ENCODE measurements at regions not wholly inside any gene's neighbourhood (a gene's known extent, or its start where the extent isn't known, plus 50 kb on each side); places are given as distances from the start of the nearest gene placed in this dataset.

DNA sequence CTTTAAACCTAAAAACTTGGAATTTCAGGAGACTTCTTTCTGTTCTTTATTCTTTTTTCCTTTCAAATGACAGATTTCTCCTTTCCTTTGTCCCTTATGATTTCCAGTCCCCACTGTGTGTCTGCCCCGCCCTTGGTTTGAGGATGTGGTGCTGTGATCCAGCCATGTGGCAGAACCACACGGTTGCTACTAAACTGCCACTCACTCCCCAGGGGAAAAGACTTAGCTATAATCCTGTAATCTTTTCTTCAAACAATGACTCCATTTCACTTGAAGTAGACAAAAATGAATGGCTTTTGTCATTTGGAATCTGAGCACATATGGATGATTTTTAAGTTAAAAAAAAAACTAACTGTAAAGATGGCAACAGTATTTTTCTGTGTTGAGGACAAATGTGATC is 76.2 kb upstream of the STAM2 start:
- no peak overlapping the region for H3K4me3 ChIP-seq
- no peaks in the 10 kb centered on the region for H3K36me3 ChIP-seq
- H3K4me1 ChIP-seq = no peaks in the 10 kb centered on the region
- H3K27ac ChIP-seq = no peak overlapping the region
- no peak for TF ChIP-seq POLR2A (IDR thresholded peaks at IDR 0.05)
- TF ChIP-seq, protein P1, sequence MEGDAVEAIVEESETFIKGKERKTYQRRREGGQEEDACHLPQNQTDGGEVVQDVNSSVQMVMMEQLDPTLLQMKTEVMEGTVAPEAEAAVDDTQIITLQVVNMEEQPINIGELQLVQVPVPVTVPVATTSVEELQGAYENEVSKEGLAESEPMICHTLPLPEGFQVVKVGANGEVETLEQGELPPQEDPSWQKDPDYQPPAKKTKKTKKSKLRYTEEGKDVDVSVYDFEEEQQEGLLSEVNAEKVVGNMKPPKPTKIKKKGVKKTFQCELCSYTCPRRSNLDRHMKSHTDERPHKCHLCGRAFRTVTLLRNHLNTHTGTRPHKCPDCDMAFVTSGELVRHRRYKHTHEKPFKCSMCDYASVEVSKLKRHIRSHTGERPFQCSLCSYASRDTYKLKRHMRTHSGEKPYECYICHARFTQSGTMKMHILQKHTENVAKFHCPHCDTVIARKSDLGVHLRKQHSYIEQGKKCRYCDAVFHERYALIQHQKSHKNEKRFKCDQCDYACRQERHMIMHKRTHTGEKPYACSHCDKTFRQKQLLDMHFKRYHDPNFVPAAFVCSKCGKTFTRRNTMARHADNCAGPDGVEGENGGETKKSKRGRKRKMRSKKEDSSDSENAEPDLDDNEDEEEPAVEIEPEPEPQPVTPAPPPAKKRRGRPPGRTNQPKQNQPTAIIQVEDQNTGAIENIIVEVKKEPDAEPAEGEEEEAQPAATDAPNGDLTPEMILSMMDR (IDR thresholded peaks at IDR 0.05) = no peak
- DNase-seq = no peak
- no peaks in the 10 kb centered on the region for H3K27me3 ChIP-seq
- no peaks in the 10 kb centered on the region for H3K9me3 ChIP-seq
- intact Hi-C loops (cut with DNase I; ENCODE audit: low total_unique reads) = no loop called here

DNA sequence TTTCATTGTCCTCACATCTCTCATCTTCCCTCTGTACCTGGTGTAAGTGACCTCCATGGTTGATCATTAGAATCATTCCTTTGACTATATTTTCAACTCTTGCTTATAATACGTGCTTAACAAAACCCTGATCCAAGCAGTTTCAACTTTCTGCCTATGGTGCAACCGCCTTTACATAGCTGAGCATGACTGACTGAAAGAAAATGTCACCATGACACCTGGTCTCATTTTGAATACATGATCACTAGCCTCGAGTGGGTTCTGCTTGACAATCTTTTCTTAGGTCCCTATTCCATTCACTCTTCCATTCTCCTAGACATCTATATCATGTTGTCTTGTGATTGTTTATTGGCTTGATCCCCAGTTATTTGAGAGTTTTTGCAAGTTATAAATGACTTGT is 78.9 kb upstream of the STAM2 start:
- Histone ChIP-seq H3K27me3 (no peaks in the 10 kb centered on the region), H3K36me3 (no peaks in the 10 kb centered on the region), H3K9me3 (no peaks in the 10 kb centered on the region), H3K27ac (no peak overlapping the region), H3K4me1 (no peaks in the 10 kb centered on the region), H3K4me3 (no peak overlapping the region)
- TF ChIP-seq, protein P1 (IDR thresholded peaks at IDR 0.05) = no peak
- no peak for TF ChIP-seq POLR2A (IDR thresholded peaks at IDR 0.05)
- intact Hi-C loops (cut with DNase I; ENCODE audit: low total_unique reads) = no loop called here
- DNase-seq = no peak

DNA sequence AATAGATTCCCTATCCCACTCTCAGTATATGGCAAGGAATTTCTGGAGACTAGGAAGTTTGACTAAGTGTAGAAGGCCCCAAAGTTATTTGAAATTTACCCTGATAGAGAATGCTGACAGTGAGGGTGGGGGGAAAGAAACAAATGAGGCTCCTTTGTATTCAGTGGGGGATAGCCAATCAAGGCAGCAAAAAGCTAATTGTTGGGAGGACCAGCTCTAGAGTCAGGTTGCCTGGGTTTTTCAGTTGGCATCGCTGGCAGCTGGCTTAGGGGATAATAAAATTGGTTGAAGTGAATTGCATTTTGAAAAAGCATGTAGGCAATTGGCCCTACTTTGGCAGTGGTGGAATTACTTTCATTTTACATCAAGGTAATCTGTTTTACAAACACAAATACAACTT is 79.4 kb upstream of the STAM2 start:
- intact Hi-C loops (cut with DNase I; ENCODE audit: low total_unique reads) = no loop called here
- Histone ChIP-seq H3K27me3 (no peaks in the 10 kb centered on the region), H3K36me3 (no peaks in the 10 kb centered on the region), H3K4me3 (no peak overlapping the region), H3K9me3 (no peaks in the 10 kb centered on the region), H3K27ac (no peak overlapping the region), H3K4me1 (no peaks in the 10 kb centered on the region)
- no peak for TF ChIP-seq POLR2A (IDR thresholded peaks at IDR 0.05)
- TF ChIP-seq, protein P1 (IDR thresholded peaks at IDR 0.05) = no peak
- DNase-seq = no peak

DNA sequence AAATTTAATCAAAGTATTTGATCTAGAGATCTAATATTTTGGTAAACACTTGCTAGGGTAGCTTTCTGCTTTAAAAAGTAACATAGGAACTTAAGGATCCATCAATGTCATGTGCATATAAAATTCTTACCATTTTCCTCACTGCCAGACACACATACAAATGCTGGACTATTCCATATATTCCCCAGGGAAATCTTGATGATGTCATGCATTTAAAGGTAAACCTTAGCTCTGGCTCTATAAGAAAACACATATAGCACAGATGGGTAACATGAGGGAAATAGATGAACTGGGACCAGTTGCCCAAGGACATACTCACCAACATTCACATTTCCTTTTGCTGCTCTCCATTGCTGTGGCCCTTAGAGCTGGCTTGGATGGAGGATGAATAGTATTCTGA is 79.1 kb upstream of the FMNL2 start:
- intact Hi-C loops (cut with DNase I; ENCODE audit: low total_unique reads) = no loop called here
- TF ChIP-seq POLR2A (IDR thresholded peaks at IDR 0.05) = no peak
- TF ChIP-seq, protein P1 (IDR thresholded peaks at IDR 0.05) = no peak
- no peaks in the 10 kb centered on the region for H3K9me3 ChIP-seq

DNA sequence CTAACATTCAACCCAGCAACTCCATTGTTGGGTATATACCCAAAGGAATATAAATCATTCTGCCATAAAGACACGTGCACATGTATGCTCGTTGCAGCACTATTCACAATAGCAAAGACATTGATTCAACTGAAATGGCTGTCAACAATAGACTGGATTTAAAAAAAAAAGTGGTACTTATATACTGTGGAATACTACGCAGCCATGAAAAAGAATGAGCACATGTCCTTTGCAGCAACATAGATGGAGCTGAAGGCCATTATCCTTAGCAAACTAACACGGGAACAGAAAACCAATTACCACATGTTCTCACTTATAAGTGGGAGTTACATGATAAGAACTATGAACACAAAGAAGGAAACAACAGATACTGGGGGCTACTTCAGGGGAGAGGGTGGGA is 74.0 kb upstream of the FMNL2 start:
- no peaks in the 10 kb centered on the region for H3K36me3 ChIP-seq
- TF ChIP-seq, protein P1 (IDR thresholded peaks at IDR 0.05) = no peak
- no peak for TF ChIP-seq POLR2A (IDR thresholded peaks at IDR 0.05)
- H3K4me3 ChIP-seq = no peak overlapping the region
- no peaks in the 10 kb centered on the region for H3K4me1 ChIP-seq
- DNase-seq = no peak
- no peaks in the 10 kb centered on the region for H3K27me3 ChIP-seq
- intact Hi-C loops (cut with DNase I; ENCODE audit: low total_unique reads) = no loop called here
- no peak overlapping the region for H3K27ac ChIP-seq
- H3K9me3 ChIP-seq = no peaks in the 10 kb centered on the region

More for the DNA sequence above, 79.1 kb upstream of the FMNL2 start:
- Histone ChIP-seq H3K4me1 (no peaks in the 10 kb centered on the region), H3K27ac (no peak overlapping the region), H3K27me3 (no peaks in the 10 kb centered on the region), H3K4me3 (no peak overlapping the region), H3K36me3 (no peaks in the 10 kb centered on the region)
- no peak for DNase-seq

Data from uterus (tissue), 3 donors.